Right lobe of liver (tissue), 6 donors: ENCODE measurements at regions not wholly inside any gene's neighbourhood (a gene's known extent, or its start where the extent isn't known, plus 50 kb on each side); places are given as distances from the start of the nearest gene placed in this dataset.

Experiments
- ATAC-seq, 4 donors: fragments of 200-7000 bp; cut with Tn5 transposase; one replicate each; pipeline ENCODE4 v1.9.1; 2020; ENCODE audit warnings: mild to moderate bottlenecking in 4 of 4, moderate library complexity in 4 of 4
- DNase-seq, 3 donors: peaks; one replicate each; pipeline ENCODE4 v3.0.0-alpha.2; 2020
- H3K27ac ChIP-seq, 3 donors: fragments of 200-600 bp; one replicate each; pipeline ENCODE4 v1.8.0; 2022
- H3K27me3 ChIP-seq, 2 donors: fragments of 200-600 bp; one replicate each; pipeline ENCODE4 v1.8.0; 2022
- H3K36me3 ChIP-seq, 4 donors: fragments of 200-600 bp; sonication (generic) in 1 of 4; one replicate each; pipeline versions ENCODE4 v1.5.1 to v1.8.0; 2017 to 2022; ENCODE audit warnings: control low read depth in 1 of 4
- H3K4me1 ChIP-seq, 4 donors: fragments of 200-600 bp; sonication (generic) in 1 of 4; one replicate each; pipeline versions ENCODE4 v1.5.1 to v1.8.0; 2017 to 2022; ENCODE audit warnings: control low read depth in 1 of 4
- H3K4me3 ChIP-seq, 3 donors: fragments of 200-600 bp; one replicate each; pipeline ENCODE4 v1.8.0; 2022
- H3K9me3 ChIP-seq, 4 donors: fragments of 200-600 bp; sonication (generic) in 1 of 4; one replicate each; pipeline versions ENCODE4 v1.5.1 to v1.8.0; 2017 to 2022; ENCODE audit warnings: control low read depth in 1 of 4
- POLR2A ChIP-seq: fragments of 450-650 bp; IDR thresholded peaks from one replicate; pipeline ENCODE4 v1.6.1; 2017; ENCODE audit warnings: antibody characterized with exemption, mild to moderate bottlenecking
- WGBS: methylation state at CpG from one replicate; pipeline ENCODE4 v1.1.6; 2018; ENCODE audit warnings: low coverage, low lambda C conversion rate; ENCODE audit not compliant: insufficient coverage; ENCODE audit errors: missing lambda C conversion rate; 5-methylcytosine and 5-hydroxymethylcytosine counted together
- intact Hi-C, 2 donors: fragments of 100-400 bp; cut with DNase I; formaldehyde crosslinking; loops; one replicate each; pipeline versions ENCODE4 v1.11.2 to v1.14.1; 2022
- TF ChIP-seq, protein P1 (sequence below), 4 donors: fragments of 200-600 bp in 3 of 4; fragments of 450-650 bp in 1 of 4; IDR thresholded peaks; one replicate each; pipeline versions ENCODE4 v1.5.1 to v1.8.0; 2016 to 2022; ENCODE audit warnings: antibody characterized with exemption in 4 of 4, mild to moderate bottlenecking in 2 of 4
- donor health status: DM: no; HTN: yes; CAD: no.
- donor health status: DM: no; HTN: no; CAD: no.
- donor health status: DM: no; HTN: no; CAD: no.
- donor health status: DM: no; HTN: yes; CAD: no.
- donor health status: DM: no; HTN: yes; CAD: no.

DNA sequence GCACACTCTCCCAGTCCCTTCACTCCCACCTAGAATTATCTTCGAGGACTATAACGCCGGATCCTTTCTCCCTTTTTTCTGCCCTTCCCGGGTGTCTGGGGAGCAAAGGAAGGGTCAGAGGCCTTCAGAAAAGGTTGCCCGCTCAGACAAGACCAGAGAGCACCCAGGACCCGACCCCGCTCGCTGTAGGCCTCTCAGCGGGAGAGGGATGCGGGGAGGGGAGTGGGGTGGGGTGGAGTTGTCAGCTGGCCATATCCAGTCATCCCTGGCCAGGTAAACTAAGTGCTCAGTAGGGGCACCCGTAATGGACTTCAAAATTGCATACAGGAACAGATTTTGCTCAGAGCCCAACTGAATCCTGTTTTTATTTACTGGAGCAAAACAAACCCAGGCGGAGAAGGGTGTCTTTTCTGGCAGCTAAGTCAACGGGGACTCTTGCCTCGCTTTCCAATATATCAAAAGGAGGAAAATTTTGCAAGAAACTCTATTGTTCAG is 65.0 kb downstream of the NOL4 start:
- WGBS, result 35% methylated on average over 12 of the region's 14 CpGs
- Histone ChIP-seq H3K27ac (no peak overlapping the region), H3K4me1 (peaks cover 0 to 6% (median 0%) of the 10 kb centered on the region in 4 donors), H3K9me3 (no peaks in the 10 kb centered on the region), H3K36me3 (no peaks in the 10 kb centered on the region), H3K27me3 (no peaks in the 10 kb centered on the region), H3K4me3 (no peak overlapping the region)
- DNase-seq (peak in 1 of 3 donors; percentile 25), ATAC-seq (no peak)
- no peak for TF ChIP-seq POLR2A
- TF ChIP-seq, protein P1, sequence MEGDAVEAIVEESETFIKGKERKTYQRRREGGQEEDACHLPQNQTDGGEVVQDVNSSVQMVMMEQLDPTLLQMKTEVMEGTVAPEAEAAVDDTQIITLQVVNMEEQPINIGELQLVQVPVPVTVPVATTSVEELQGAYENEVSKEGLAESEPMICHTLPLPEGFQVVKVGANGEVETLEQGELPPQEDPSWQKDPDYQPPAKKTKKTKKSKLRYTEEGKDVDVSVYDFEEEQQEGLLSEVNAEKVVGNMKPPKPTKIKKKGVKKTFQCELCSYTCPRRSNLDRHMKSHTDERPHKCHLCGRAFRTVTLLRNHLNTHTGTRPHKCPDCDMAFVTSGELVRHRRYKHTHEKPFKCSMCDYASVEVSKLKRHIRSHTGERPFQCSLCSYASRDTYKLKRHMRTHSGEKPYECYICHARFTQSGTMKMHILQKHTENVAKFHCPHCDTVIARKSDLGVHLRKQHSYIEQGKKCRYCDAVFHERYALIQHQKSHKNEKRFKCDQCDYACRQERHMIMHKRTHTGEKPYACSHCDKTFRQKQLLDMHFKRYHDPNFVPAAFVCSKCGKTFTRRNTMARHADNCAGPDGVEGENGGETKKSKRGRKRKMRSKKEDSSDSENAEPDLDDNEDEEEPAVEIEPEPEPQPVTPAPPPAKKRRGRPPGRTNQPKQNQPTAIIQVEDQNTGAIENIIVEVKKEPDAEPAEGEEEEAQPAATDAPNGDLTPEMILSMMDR (IDR thresholded peaks at IDR 0.05), result no peak
- intact Hi-C loops, result no loop called here

DNA sequence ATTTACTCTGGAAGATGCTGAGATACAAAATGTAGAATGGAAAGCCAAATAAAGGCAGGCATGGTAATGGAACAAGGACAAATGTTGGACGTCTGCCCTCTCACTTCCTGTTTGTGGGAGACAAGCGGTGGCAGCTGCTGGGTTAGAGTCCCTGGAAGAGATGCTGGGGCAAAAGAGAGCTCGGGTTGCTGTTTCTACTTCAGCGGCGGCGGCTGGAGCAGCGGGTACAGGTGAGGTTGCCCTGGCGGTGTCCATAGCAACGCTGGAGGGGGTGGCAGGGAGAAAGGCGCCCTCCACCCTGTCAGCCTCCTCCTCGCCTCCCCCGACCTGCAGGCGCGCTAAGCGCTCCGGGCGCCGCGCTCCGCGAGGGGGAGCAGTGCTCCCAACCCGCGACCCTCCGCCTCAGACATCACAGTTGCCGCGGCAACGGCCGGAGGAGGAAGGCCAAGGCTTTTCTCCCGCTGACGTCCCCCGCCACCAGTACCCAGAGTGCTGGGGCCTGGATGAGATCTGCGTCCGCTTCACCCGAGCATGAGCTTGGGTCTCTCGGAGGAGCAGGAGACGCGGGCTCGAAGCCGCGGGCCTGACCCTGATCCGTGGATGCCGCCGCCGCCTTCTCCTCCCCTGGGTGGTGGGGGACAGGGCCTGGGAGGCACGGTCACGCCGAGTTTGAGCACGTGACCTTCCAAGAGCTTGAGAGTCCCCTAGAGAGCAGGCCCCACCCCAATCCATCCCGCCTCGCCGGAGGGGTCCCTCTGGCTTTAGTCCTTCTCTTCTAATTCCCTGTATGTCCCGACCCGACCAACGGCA is 65.6 kb downstream of the NOL4 start:
- intact Hi-C loops, result no loop called here
- 3% methylated on average over 5 of the region's 54 CpGs for WGBS
- Histone ChIP-seq H3K36me3 (no peaks in the 10 kb centered on the region), H3K9me3 (no peaks in the 10 kb centered on the region), H3K27ac (no peak overlapping the region), H3K4me3 (no peak overlapping the region), H3K4me1 (peaks cover 0 to 6% (median 0%) of the 10 kb centered on the region in 4 donors), H3K27me3 (no peaks in the 10 kb centered on the region)
- DNase-seq (peak in 2 of 3 donors; percentile 16 to 55), ATAC-seq (peak in 3 of 4 donors; percentile 27 to 54 (median 40))
- no peak for TF ChIP-seq POLR2A
- TF ChIP-seq, protein P1 (IDR thresholded peaks at IDR 0.05), result no peak

DNA sequence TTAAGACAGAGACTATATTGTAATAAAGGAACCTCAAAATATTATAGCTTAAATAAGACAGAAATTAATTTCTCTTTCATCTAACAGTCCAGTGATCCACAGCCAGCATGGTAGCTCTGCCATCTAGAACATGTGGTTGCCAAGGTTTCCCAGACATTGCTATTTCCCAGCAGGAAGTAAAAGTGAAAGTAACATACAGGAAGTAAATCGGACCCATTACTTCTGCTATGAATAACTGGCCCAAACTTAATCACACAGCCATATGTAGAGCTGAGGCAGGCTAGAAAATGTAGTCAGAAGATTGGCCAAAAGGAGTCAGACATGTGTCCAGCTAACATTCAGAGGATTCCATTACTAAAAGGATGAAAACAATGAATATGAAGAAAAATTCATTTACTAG is 71.0 kb downstream of the NOL4 start:
- H3K4me3 ChIP-seq, result peak overlapping the region in 2 of 3 donors; percentile 15 to 32
- H3K27me3 ChIP-seq, result no peaks in the 10 kb centered on the region
- DNase-seq (no peak), ATAC-seq (peak; percentile 46 to 83 (median 63))
- intact Hi-C loops, result no loop called here
- WGBS, result 0% methylated on average over 1 of the region's 1 CpG
- H3K9me3 ChIP-seq, result no peaks in the 10 kb centered on the region
- H3K36me3 ChIP-seq, result no peaks in the 10 kb centered on the region
- TF ChIP-seq POLR2A, result no peak
- TF ChIP-seq, protein P1 (IDR thresholded peaks at IDR 0.05), result no peak
- no peak overlapping the region for H3K27ac ChIP-seq
- H3K4me1 ChIP-seq, result peaks cover 0 to under 1% (median 0%) of the 10 kb centered on the region in 4 donors

DNA sequence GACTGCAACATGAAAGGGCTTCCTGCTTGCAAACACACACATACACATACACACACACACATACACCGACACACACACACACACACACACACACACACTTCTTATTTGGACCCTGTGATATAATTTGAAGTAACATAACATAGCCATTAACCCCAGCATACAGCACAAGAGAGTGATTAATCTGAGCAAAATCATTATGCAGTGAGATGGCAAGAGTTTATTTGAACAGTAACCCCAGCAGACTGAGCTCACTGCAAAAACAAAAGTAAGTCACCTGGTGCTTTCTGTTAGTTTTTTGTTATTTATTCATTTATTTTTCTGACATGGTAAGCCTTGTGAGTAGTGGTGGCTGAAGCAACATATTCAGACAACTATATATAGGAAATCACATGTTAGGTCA is 93.7 kb downstream of the NOL4 start:
- Histone ChIP-seq H3K27ac (no peak overlapping the region), H3K27me3 (no peaks in the 10 kb centered on the region), H3K4me3 (no peak overlapping the region), H3K36me3 (no peaks in the 10 kb centered on the region), H3K4me1 (no peaks in the 10 kb centered on the region), H3K9me3 (no peaks in the 10 kb centered on the region)
- no peak for ATAC-seq
- intact Hi-C loops, result no loop called here
- TF ChIP-seq, protein P1 (IDR thresholded peaks at IDR 0.05), result no peak
- TF ChIP-seq POLR2A, result no peak
- WGBS, result 88% methylated on average over 1 of the region's 1 CpG
- DNase-seq, result no peak
